Body of pancreas (tissue), 4 donors: ENCODE measurements at regions not wholly inside any gene's neighbourhood (a gene's known extent, or its start where the extent isn't known, plus 50 kb on each side); places are given as distances from the start of the nearest gene placed in this dataset.

Experiments used
- ATAC-seq: fragments of 150-250 bp; one replicate; pipeline ENCODE4 v1.9.1; 2016
- DNase-seq, 4 donors: peaks; one replicate each; pipeline ENCODE4 v3.0.0-alpha.2; 2019
- H3K27ac ChIP-seq, 4 donors: fragments of 200-600 bp; sonication (generic); 1 replicate in 3 of 4; 2 replicates in 1 of 4; pipeline versions ENCODE4 v1.5.1 to v1.6.1; 2016 to 2019; ENCODE audit warnings: mild to moderate bottlenecking in 1 of 4, mixed read lengths in 1 of 4, moderate library complexity in 1 of 4
- H3K27me3 ChIP-seq, 2 donors: fragments of 200-600 bp; sonication (generic); one replicate each; pipeline ENCODE4 v1.6.0; 2016; ENCODE audit warnings: mild to moderate bottlenecking in 1 of 2
- H3K36me3 ChIP-seq, 2 donors: fragments of 200-600 bp; sonication (generic); replicated peaks in 1 of 2; 2 replicates each; pipeline ENCODE4 v1.5.1; 2016; ENCODE audit warnings: low read depth in 2 of 2; ENCODE audit not compliant: insufficient read depth in 1 of 2
- H3K4me1 ChIP-seq: fragments of 200-600 bp; sonication (generic); one replicate; pipeline ENCODE4 v1.6.0; 2016
- H3K4me3 ChIP-seq, 2 donors: fragments of 200-600 bp; sonication (generic); 1 replicate in 1 of 2; 2 replicates in 1 of 2; pipeline ENCODE4 v1.5.1; 2016 to 2019
- H3K9me3 ChIP-seq, 3 donors: fragments of 200-600 bp; sonication (generic); 1 replicate in 2 of 3; 2 replicates in 1 of 3; pipeline ENCODE4 v1.5.1; 2016
- CTCF ChIP-seq, 7 experiments: fragments of 450-650 bp in 4 of 7; fragments of 200-600 bp in 3 of 7; sonication (generic) in 3 of 7; IDR thresholded peaks; one replicate each; pipeline ENCODE4 v1.5.1; 2016 to 2019; ENCODE audit warnings: antibody characterized with exemption in 7 of 7
- POLR2A ChIP-seq, 3 donors: fragments of 450-650 bp; IDR thresholded peaks; one replicate each; pipeline ENCODE4 v1.6.1; 2016; ENCODE audit warnings: antibody characterized with exemption in 3 of 3, mild to moderate bottlenecking in 2 of 3
- whole genome bisulfite sequencing, 2 donors: methylation state at CpG; one replicate each; pipeline ENCODE4 v1.1.5; 2017; 5-methylcytosine and 5-hydroxymethylcytosine counted together
- intact Hi-C: fragments of 100-400 bp; cut with DNase I; formaldehyde crosslinking; loops from one replicate; pipeline ENCODE4 v1.15.1; 2023

GRCh38 chr15:36007699-36008098 lies 461.7 kb upstream of the DPH6 start:
- peak; percentile 15 for ATAC-seq
- 32 to 41% methylated on average over 1 of the region's 1 CpG for WGBS, 2 donors
- no peaks in the 10 kb centered on the region for H3K9me3 ChIP-seq
- DNase-seq = no peak
- peaks cover 1% of the 10 kb centered on the region for H3K4me1 ChIP-seq
- intact Hi-C loops = no loop called here
- H3K27me3 ChIP-seq = no peaks in the 10 kb centered on the region
- no peak overlapping the region for H3K27ac ChIP-seq
- no peak overlapping the region for H3K4me3 ChIP-seq
- H3K36me3 ChIP-seq = no peaks in the 10 kb centered on the region
- TF ChIP-seq POLR2A (IDR thresholded peaks at IDR 0.05) (no peak), CTCF (IDR thresholded peaks at IDR 0.05) (no peak)

- TF ChIP-seq CTCF (IDR thresholded peaks at IDR 0.05) = no peak
- TF ChIP-seq POLR2A (IDR thresholded peaks at IDR 0.05) = no peak
- DNase-seq (no peak), ATAC-seq (no peak)
- H3K4me1 ChIP-seq = no peaks in the 10 kb centered on the region
- no peak overlapping the region for H3K4me3 ChIP-seq
- intact Hi-C loops = no loop called here
- H3K36me3 ChIP-seq = no peaks in the 10 kb centered on the region
- no peaks in the 10 kb centered on the region for H3K27me3 ChIP-seq
- no peaks in the 10 kb centered on the region for H3K9me3 ChIP-seq
- H3K27ac ChIP-seq = no peak overlapping the region
Measured at GRCh38 chr15:36008719-36009118, 462.8 kb upstream of the DPH6 start.

- Histone ChIP-seq H3K27me3 (no peaks in the 10 kb centered on the region), H3K27ac (no peak overlapping the region), H3K9me3 (no peaks in the 10 kb centered on the region), H3K4me3 (no peak overlapping the region), H3K4me1 (no peaks in the 10 kb centered on the region), H3K36me3 (no peaks in the 10 kb centered on the region)
- ATAC-seq (no peak), DNase-seq (no peak)
- intact Hi-C loops = no loop called here
- TF ChIP-seq POLR2A (IDR thresholded peaks at IDR 0.05) (no peak), CTCF (IDR thresholded peaks at IDR 0.05) (no peak)
- WGBS, 2 donors = 64% methylated on average over 9 of the region's 9 CpGs
Measured at GRCh38 chr15:36024031-36024688, 478.2 kb upstream of the DPH6 start.

GRCh38 chr15:36026627-36027283 lies 480.8 kb upstream of the DPH6 start:
- Histone ChIP-seq H3K27ac (no peak overlapping the region), H3K4me1 (no peaks in the 10 kb centered on the region), H3K9me3 (no peaks in the 10 kb centered on the region), H3K36me3 (no peaks in the 10 kb centered on the region), H3K27me3 (no peaks in the 10 kb centered on the region), H3K4me3 (no peak overlapping the region)
- intact Hi-C loops = no loop called here
- ATAC-seq (no peak), DNase-seq (no peak)
- no peak for TF ChIP-seq POLR2A (IDR thresholded peaks at IDR 0.05)
- TF ChIP-seq CTCF (IDR thresholded peaks at IDR 0.05) = no peak
- WGBS, 2 donors = 79 to 86% methylated on average over 7 of the region's 7 CpGs
